ENCODE measurements at regions not wholly inside any gene's neighbourhood (a gene's known extent, or its start where the extent isn't known, plus 50 kb on each side); places are given as distances from the start of the nearest gene placed in this dataset.

DNA sequence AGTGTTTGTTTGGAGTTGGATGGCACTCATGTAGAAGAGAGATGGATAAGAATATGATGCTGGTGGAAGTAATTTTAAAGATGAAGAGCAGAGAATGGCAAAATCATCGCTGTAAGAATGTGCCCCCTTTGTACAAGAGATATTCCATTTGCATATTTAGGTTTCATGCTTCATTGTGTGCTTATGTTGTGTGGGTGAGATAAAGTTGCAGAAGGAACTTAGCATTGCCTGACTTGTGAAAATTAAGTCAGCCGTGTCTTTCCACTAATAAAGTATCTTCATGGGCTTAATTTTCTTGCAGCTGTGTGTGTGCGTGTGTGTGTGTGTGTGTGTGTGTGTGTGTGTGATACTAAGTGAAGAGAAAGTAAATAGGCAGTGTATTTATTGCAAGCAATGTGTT lies 381.9 kb downstream of the OTUD1 start:
- H3K27ac ChIP-seq (ENCODE audit: low read length): no peak overlapping the region
- no peak overlapping the region for H3K4me3 ChIP-seq (ENCODE audit: low read length)
- BruUV-seq (replicated peaks): no TSS peak
- H3K9ac ChIP-seq (ENCODE audit: low read length): no peak overlapping the region
- no peaks in the 10 kb centered on the region for H3K9me3 ChIP-seq (ENCODE audit: low read length)
- CTCF ChIA-PET: no interaction called here
- H3K27me3 ChIP-seq (ENCODE audit: low read length): no peaks in the 10 kb centered on the region
- H2AFZ ChIP-seq (ENCODE audit: low read length): no peak overlapping the region
- no peak for TF ChIP-seq EZH2phosphoT487 (IDR thresholded peaks at IDR 0.05; ENCODE audit: borderline replicate concordance, low read length)
- TF ChIP-seq, protein P1, sequence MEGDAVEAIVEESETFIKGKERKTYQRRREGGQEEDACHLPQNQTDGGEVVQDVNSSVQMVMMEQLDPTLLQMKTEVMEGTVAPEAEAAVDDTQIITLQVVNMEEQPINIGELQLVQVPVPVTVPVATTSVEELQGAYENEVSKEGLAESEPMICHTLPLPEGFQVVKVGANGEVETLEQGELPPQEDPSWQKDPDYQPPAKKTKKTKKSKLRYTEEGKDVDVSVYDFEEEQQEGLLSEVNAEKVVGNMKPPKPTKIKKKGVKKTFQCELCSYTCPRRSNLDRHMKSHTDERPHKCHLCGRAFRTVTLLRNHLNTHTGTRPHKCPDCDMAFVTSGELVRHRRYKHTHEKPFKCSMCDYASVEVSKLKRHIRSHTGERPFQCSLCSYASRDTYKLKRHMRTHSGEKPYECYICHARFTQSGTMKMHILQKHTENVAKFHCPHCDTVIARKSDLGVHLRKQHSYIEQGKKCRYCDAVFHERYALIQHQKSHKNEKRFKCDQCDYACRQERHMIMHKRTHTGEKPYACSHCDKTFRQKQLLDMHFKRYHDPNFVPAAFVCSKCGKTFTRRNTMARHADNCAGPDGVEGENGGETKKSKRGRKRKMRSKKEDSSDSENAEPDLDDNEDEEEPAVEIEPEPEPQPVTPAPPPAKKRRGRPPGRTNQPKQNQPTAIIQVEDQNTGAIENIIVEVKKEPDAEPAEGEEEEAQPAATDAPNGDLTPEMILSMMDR (conservative IDR thresholded peaks at IDR 0.05; ENCODE audit: low read depth, low read length): no peak
- TF ChIP-seq EZH2 (IDR thresholded peaks at IDR 0.05; ENCODE audit: low read length, unreplicated experiment): no peak
- H4K20me1 ChIP-seq (ENCODE audit: low read length): no peaks in the 10 kb centered on the region
- H3K9me2 ChIP-seq (replicated peaks; ENCODE audit: low read length): no peaks in the 10 kb centered on the region
- no peak overlapping the region for H3K4me2 ChIP-seq (ENCODE audit: low read length)
- intact Hi-C loops (cut with micrococcal nuclease): no loop called here
- H3K4me1 ChIP-seq (ENCODE audit: insufficient read depth, low read length): no peaks in the 10 kb centered on the region
- no peaks in the 10 kb centered on the region for H3K36me3 ChIP-seq (ENCODE audit: low read depth, low read length)
- no peak for ATAC-seq
- no peak for DNase-seq
- H3F3A ChIP-seq (ENCODE audit: low read length, unreplicated experiment): no peaks in the 10 kb centered on the region
- H3K79me2 ChIP-seq (ENCODE audit: low read length): no peaks in the 10 kb centered on the region
- POLR2A ChIA-PET (ENCODE audit: unreplicated experiment): no interaction called here

DNA sequence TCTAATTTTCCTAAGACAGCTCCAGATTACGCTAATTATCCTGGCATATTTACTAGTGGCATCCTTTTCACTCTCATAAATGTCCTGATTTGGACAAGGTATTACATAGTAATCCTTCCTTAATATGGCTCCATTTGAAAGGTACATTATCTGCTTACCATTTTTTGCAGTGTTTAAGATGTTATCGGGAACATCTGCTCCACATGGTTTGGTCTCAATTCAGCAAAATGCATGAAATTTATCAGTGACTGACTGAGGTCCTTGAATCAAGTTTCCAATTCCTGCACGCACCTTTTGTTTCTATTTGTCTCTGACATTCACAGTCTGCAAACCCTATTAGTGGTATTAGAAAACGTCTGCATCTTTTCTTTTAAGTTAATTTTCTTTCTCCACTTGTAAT lies 384.1 kb upstream of the KIAA1217 start:
- H3K27ac ChIP-seq (ENCODE audit: low read length): no peak overlapping the region
- H3K4me1 ChIP-seq (ENCODE audit: insufficient read depth, low read length): no peaks in the 10 kb centered on the region
- H2AFZ ChIP-seq (ENCODE audit: low read length): no peak overlapping the region
- H3F3A ChIP-seq (ENCODE audit: low read length, unreplicated experiment): no peaks in the 10 kb centered on the region
- POLR2A ChIA-PET (ENCODE audit: unreplicated experiment): no interaction called here
- H3K4me3 ChIP-seq (ENCODE audit: low read length): no peak overlapping the region
- no peak overlapping the region for H3K4me2 ChIP-seq (ENCODE audit: low read length)
- intact Hi-C loops (cut with micrococcal nuclease): no loop called here
- H3K9me2 ChIP-seq (replicated peaks; ENCODE audit: low read length): no peaks in the 10 kb centered on the region
- DNase-seq (no peak), ATAC-seq (no peak)
- H3K79me2 ChIP-seq (ENCODE audit: low read length): no peaks in the 10 kb centered on the region
- no peaks in the 10 kb centered on the region for H3K36me3 ChIP-seq (ENCODE audit: low read depth, low read length)
- H3K9ac ChIP-seq (ENCODE audit: low read length): no peak overlapping the region
- CTCF ChIA-PET: no interaction called here
- H3K27me3 ChIP-seq (ENCODE audit: low read length): no peaks in the 10 kb centered on the region
- BruUV-seq (replicated peaks): no TSS peak
- no peaks in the 10 kb centered on the region for H3K9me3 ChIP-seq (ENCODE audit: low read length)
- no peaks in the 10 kb centered on the region for H4K20me1 ChIP-seq (ENCODE audit: low read length)
- TF ChIP-seq EZH2phosphoT487 (IDR thresholded peaks at IDR 0.05; ENCODE audit: borderline replicate concordance, low read length) (no peak), EZH2 (IDR thresholded peaks at IDR 0.05; ENCODE audit: low read length, unreplicated experiment) (no peak)
- TF ChIP-seq, protein P1 (conservative IDR thresholded peaks at IDR 0.05; ENCODE audit: low read depth, low read length): no peak

DNA sequence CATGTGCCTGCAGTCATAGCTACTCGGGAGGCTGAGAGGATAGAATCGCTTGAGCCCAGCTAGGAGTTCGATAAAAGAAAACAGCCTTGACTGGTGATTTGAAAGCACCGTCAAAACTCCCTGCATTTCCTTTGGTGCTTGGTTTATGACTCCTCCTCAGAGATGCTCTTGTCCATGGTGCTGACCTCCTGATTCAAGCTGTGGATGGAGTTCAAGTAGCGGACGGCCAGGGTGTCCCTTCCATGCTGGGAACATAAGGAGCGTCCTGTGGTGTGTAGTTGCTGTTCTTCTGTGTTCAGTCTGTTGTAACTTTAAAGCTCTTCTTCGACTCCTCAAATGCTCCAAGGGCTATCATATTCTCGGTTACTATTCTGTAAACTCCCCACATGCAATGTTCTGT lies 382.5 kb upstream of the KIAA1217 start:
- Histone ChIP-seq H3K79me2 (ENCODE audit: low read length) (no peaks in the 10 kb centered on the region), H3K4me3 (ENCODE audit: low read length) (no peak overlapping the region), H3K9me3 (ENCODE audit: low read length) (no peaks in the 10 kb centered on the region), H3K4me2 (ENCODE audit: low read length) (no peak overlapping the region), H3K9me2 (replicated peaks; ENCODE audit: low read length) (no peaks in the 10 kb centered on the region), H2AFZ (ENCODE audit: low read length) (no peak overlapping the region), H3F3A (ENCODE audit: low read length, unreplicated experiment) (no peaks in the 10 kb centered on the region), H3K9ac (ENCODE audit: low read length) (no peak overlapping the region), H3K27ac (ENCODE audit: low read length) (no peak overlapping the region), H4K20me1 (ENCODE audit: low read length) (no peaks in the 10 kb centered on the region), H3K4me1 (ENCODE audit: insufficient read depth, low read length) (no peaks in the 10 kb centered on the region), H3K36me3 (ENCODE audit: low read depth, low read length) (no peaks in the 10 kb centered on the region), H3K27me3 (ENCODE audit: low read length) (no peaks in the 10 kb centered on the region)
- DNase-seq: peak; percentile 21
- TF ChIP-seq, protein P1 (conservative IDR thresholded peaks at IDR 0.05; ENCODE audit: low read depth, low read length): no peak
- TF ChIP-seq EZH2 (IDR thresholded peaks at IDR 0.05; ENCODE audit: low read length, unreplicated experiment): no peak
- TF ChIP-seq EZH2phosphoT487 (IDR thresholded peaks at IDR 0.05; ENCODE audit: borderline replicate concordance, low read length): no peak
- ChIA-PET POLR2A (ENCODE audit: unreplicated experiment) (no interaction called here), CTCF (no interaction called here)
- no TSS peak for BruUV-seq (replicated peaks)
- ATAC-seq: no peak
- intact Hi-C loops (cut with micrococcal nuclease): no loop called here
